ENCODE measurements at regions not wholly inside any gene's neighbourhood (a gene's known extent, or its start where the extent isn't known, plus 50 kb on each side); places are given as distances from the start of the nearest gene placed in this dataset.

- CTCF ChIA-PET, result no interaction called here
These were observed 380.5 kb upstream of the NFE2L3 start for GRCh38 chr7:25771491-25771890.

GRCh38 chr7:25772802-25773201, 379.2 kb upstream of the NFE2L3 start:
- no peak overlapping the region for H3K4me3 ChIP-seq (ENCODE audit: low read depth, low read length)
- no peak for DNase-seq (ENCODE audit: low read depth, low spot score)
- ChIA-PET CTCF (no interaction called here), POLR2A (no interaction called here)
- no peak for TF ChIP-seq CTCF (IDR thresholded peaks at IDR 0.05; ENCODE audit: insufficient read depth, low read length, missing control alignments)

More at GRCh38 chr7:25771491-25771890, 380.5 kb upstream of the NFE2L3 start:
- no peak for TF ChIP-seq CTCF (IDR thresholded peaks at IDR 0.05; ENCODE audit: insufficient read depth, low read length, missing control alignments)
- POLR2A ChIA-PET, result no interaction called here
- no peak for DNase-seq (ENCODE audit: low read depth, low spot score)
- no peak overlapping the region for H3K4me3 ChIP-seq (ENCODE audit: low read depth, low read length)

GRCh38 chr7:25774675-25775074, 377.3 kb upstream of the NFE2L3 start:
- ChIA-PET POLR2A (no interaction called here), CTCF (no interaction called here)
- H3K4me3 ChIP-seq (ENCODE audit: low read depth, low read length), result no peak overlapping the region
- no peak for DNase-seq (ENCODE audit: low read depth, low spot score)
- no peak for TF ChIP-seq CTCF (IDR thresholded peaks at IDR 0.05; ENCODE audit: insufficient read depth, low read length, missing control alignments)

- CTCF ChIA-PET, result interaction anchor here (1.3 kb wide), 1 partner anchor 10 kb away, joined by 3 read pairs; no protein-coding TSS in a partner anchor
- no peak for TF ChIP-seq CTCF (IDR thresholded peaks at IDR 0.05; ENCODE audit: insufficient read depth, low read length, missing control alignments)
- POLR2A ChIA-PET, result no interaction called here
- H3K4me3 ChIP-seq (ENCODE audit: low read depth, low read length), result no peak overlapping the region
- no peak for DNase-seq (ENCODE audit: low read depth, low spot score)
These were observed 376.4 kb upstream of the NFE2L3 start for GRCh38 chr7:25775570-25775969.

GRCh38 chr7:25775999-25776743, 375.8 kb upstream of the NFE2L3 start:
- no peak for TF ChIP-seq CTCF (IDR thresholded peaks at IDR 0.05; ENCODE audit: insufficient read depth, low read length, missing control alignments)
- no peak overlapping the region for H3K4me3 ChIP-seq (ENCODE audit: low read depth, low read length)
- POLR2A ChIA-PET, result no interaction called here
- no peak for DNase-seq (ENCODE audit: low read depth, low spot score)
- CTCF ChIA-PET, result interaction anchor here (1.3 kb wide), 1 partner anchor 11 kb away, joined by 3 read pairs; no protein-coding TSS in a partner anchor

GRCh38 chr7:25776744-25777123, 375.3 kb upstream of the NFE2L3 start:
- CTCF ChIA-PET, result interaction anchor here (1.3 kb wide), 1 partner anchor 11 kb away, joined by 3 read pairs; no protein-coding TSS in a partner anchor
- no peak for DNase-seq (ENCODE audit: low read depth, low spot score)
- POLR2A ChIA-PET, result no interaction called here
- TF ChIP-seq CTCF (IDR thresholded peaks at IDR 0.05; ENCODE audit: insufficient read depth, low read length, missing control alignments), result no peak
- H3K4me3 ChIP-seq (ENCODE audit: low read depth, low read length), result no peak overlapping the region

Measured in AG04449 (cell line).